ENCODE measurements at regions not wholly inside any gene's neighbourhood (a gene's known extent, or its start where the extent isn't known, plus 50 kb on each side); places are given as distances from the start of the nearest gene placed in this dataset.

DNA sequence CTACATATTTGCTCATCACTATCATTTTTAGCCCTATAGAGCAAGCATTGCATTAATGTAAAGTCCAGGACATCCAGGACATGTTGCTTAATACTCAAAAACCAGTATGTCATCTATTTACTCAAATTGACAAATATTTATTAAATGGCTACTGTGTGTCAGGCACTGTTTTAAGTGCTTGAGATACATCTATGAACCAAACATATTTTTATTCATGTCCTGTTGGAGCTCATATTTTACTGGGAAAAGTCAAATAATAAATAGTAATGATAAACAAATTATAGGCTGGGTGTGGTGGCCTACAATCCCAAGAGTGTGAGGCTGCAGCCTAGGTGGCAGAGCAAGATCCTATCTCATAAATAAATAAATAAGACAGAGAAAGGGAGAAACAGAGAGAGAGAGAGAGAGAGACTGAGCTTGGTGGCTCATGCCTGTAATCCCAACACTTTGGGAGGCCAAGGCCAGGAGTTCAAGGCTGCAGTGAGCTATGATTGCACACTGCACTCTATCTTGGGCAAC lies 227.9 kb downstream of the GJA1 start:
- ChIA-PET POLR2A (ENCODE audit: low non-redundant PET) (no interaction called here), CTCF (no interaction called here)
- no peak for DNase-seq (ENCODE audit: low spot score)

DNA sequence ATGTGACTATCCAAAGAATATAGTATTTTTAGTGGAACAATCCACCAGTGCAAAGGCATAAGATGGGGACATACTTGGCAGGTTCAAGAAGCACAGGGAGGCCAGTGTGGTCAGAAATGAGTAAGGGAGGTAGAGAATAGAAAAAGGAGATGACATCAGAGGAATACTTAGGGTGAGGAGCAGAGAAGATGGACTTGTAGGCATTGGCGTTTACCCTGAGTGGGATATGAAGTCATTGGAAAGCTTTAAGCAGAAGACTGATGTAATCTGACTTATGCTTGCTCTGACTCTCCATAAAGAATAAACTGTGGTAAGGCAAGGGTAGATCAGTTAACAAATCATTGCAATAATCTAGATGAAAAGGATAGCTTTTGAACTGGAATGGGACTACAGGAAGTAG lies 228.7 kb downstream of the GJA1 start:
- CTCF ChIA-PET = no interaction called here
- POLR2A ChIA-PET (ENCODE audit: low non-redundant PET) = no interaction called here
- DNase-seq (ENCODE audit: low spot score) = no peak
- H3K27ac ChIP-seq = no peak overlapping the region
- TF ChIP-seq, protein P1, sequence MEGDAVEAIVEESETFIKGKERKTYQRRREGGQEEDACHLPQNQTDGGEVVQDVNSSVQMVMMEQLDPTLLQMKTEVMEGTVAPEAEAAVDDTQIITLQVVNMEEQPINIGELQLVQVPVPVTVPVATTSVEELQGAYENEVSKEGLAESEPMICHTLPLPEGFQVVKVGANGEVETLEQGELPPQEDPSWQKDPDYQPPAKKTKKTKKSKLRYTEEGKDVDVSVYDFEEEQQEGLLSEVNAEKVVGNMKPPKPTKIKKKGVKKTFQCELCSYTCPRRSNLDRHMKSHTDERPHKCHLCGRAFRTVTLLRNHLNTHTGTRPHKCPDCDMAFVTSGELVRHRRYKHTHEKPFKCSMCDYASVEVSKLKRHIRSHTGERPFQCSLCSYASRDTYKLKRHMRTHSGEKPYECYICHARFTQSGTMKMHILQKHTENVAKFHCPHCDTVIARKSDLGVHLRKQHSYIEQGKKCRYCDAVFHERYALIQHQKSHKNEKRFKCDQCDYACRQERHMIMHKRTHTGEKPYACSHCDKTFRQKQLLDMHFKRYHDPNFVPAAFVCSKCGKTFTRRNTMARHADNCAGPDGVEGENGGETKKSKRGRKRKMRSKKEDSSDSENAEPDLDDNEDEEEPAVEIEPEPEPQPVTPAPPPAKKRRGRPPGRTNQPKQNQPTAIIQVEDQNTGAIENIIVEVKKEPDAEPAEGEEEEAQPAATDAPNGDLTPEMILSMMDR (conservative IDR thresholded peaks at IDR 0.05; ENCODE audit: low read depth) = no peak

More for the DNA sequence above, 227.9 kb downstream of the GJA1 start:
- TF ChIP-seq, protein P1 (conservative IDR thresholded peaks at IDR 0.05; ENCODE audit: low read depth) = no peak
- no peak overlapping the region for H3K27ac ChIP-seq

DNA sequence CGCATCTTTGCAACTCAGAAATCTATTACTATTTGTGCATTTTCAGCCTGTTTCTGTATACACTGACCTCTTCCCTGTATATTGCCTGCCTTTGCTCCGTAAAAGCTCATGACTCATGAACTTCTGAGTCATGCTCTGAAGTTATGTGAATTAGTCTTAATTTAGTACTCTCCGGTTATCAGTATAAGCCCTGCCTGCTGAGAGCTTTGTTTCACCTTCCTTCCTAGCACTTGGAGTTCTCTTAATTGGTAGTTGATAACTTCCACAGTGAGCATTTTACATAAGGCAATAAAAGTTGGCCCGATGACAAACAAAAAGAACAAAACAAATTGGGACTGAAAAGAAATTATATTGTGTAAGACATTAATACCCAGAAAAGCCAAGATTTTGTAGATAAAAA lies 231.4 kb downstream of the GJA1 start:
- peak; percentile 64 for DNase-seq (ENCODE audit: low spot score)
- TF ChIP-seq, protein P1 (conservative IDR thresholded peaks at IDR 0.05; ENCODE audit: low read depth) = no peak
- ChIA-PET CTCF (interaction anchor here (0.5 kb wide), 1 partner anchor 156 kb away, joined by 3 read pairs; no protein-coding TSS in a partner anchor), POLR2A (ENCODE audit: low non-redundant PET) (no interaction called here)
- no peak overlapping the region for H3K27ac ChIP-seq

DNA sequence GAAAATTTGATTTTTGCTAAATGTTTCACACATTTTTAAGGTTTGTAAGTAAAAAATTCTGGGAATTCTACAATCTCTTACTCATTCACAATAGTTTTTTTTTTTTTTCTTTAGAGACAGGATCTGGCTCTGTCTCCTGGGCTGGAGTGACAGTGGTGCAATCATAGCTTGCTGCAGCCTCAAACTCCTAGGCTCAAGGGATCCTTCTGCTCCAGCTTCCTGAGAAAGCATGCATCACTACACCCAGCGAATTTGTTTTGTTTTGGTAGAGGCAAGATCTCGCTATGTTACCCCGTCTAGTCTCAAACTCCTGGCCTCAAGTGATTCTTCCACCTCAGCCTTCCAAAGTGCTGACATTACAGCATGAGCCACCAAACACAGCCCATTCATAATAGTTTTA lies 232.8 kb downstream of the GJA1 start:
- ChIA-PET CTCF (no interaction called here), POLR2A (ENCODE audit: low non-redundant PET) (no interaction called here)
- DNase-seq (ENCODE audit: low spot score) = no peak
- no peak overlapping the region for H3K27ac ChIP-seq
- TF ChIP-seq, protein P1 (conservative IDR thresholded peaks at IDR 0.05; ENCODE audit: low read depth) = no peak

DNA sequence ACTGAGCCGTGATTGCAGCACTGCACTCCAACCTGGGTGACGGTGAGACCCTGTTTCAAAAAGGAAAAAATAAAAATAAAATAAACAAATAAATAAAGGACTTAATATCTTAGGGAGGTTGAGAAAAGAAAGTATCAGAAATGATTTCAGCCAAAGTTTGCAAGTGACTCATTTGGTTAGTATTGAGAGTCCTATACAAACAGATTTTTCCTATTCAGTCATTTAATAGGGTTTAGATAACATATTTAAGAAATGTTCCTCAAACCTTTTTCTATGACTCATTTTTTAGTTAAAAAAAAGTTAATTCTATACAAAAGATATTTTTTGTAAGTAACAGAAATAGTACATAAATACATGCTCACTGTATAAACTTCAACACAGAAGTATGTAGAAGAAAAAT lies 235.1 kb downstream of the GJA1 start:
- DNase-seq (ENCODE audit: low spot score) = no peak
- H3K27ac ChIP-seq = no peak overlapping the region
- POLR2A ChIA-PET (ENCODE audit: low non-redundant PET) = interaction anchor here (0.5 kb wide), 1 partner anchor 12 kb away, joined by 3 read pairs; no protein-coding TSS in a partner anchor
- TF ChIP-seq, protein P1 (conservative IDR thresholded peaks at IDR 0.05; ENCODE audit: low read depth) = no peak
- CTCF ChIA-PET = no interaction called here

DNA sequence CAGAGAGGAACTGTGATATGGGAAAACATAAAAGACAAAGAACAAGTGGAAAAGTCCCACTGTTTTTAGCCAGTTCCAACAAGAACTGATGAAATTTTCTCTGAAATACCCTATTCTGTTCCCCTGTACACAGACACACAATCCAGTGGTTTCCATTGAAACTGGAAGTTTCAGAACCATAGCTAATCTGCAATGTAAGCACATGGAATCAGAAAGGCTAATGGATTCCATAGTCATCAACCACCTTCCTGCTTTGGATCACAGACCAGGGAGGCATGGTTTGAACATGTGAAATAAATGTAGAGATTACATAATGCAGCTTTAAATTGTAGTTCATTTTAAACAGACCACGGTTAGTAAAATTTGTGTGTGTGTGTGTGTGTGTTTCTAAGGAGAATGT lies 242.1 kb downstream of the GJA1 start:
- ChIA-PET CTCF (no interaction called here), POLR2A (ENCODE audit: low non-redundant PET) (no interaction called here)
- TF ChIP-seq, protein P1 (conservative IDR thresholded peaks at IDR 0.05; ENCODE audit: low read depth) = no peak
- H3K27ac ChIP-seq = no peak overlapping the region
- DNase-seq (ENCODE audit: low spot score) = no peak

DNA sequence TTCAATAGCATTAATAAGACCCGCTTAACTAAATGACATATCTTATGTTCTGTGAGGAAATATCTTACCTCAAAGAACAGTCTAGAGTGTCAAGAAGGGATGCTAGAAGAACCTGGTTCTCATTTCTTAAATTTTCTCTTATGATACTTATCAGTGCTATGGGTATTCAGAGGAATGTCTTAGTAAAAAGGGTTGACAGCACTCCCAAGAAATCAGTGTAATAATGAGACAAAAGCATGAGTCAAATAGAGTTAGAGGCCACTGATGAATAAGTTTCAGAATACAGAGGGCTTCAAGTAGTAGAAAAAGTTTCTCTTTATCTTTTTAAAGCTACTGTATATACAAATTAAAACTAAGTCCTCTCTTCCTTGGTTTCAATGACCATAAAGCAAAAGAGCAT lies 242.8 kb downstream of the GJA1 start:
- ChIA-PET POLR2A (ENCODE audit: low non-redundant PET) (no interaction called here), CTCF (no interaction called here)
- TF ChIP-seq, protein P1 (conservative IDR thresholded peaks at IDR 0.05; ENCODE audit: low read depth) = no peak

More for the DNA sequence above, 242.8 kb downstream of the GJA1 start:
- H3K27ac ChIP-seq = no peak overlapping the region
- DNase-seq (ENCODE audit: low spot score) = no peak

Measured in RWPE1 (cell line).